Stomach (tissue), 8 donors: ENCODE measurements at regions not wholly inside any gene's neighbourhood (a gene's known extent, or its start where the extent isn't known, plus 50 kb on each side); places are given as distances from the start of the nearest gene placed in this dataset.

Experiments
- DNase-seq, 2 donors: peaks; one replicate each; pipeline versions ENCODE4 v3.0.0 to v3.0.0-alpha.2; 2013 to 2019
- H3K27ac ChIP-seq, 5 donors: fragments of 200-600 bp in 4 of 5; sonication (generic) in 4 of 5; one replicate each; pipeline ENCODE4 v1.5.1; 2013 to 2019; ENCODE audit warnings: mild to moderate bottlenecking in 1 of 5, moderate library complexity in 1 of 5
- H3K27me3 ChIP-seq, 3 donors: fragments of 200-600 bp; sonication (generic); one replicate each; pipeline ENCODE4 v1.5.1; 2017 to 2019; ENCODE audit warnings: mixed run types in 1 of 3
- H3K36me3 ChIP-seq, 4 donors: fragments of 200-600 bp; sonication (generic); 1 replicate in 3 of 4; 2 replicates in 1 of 4; pipeline ENCODE4 v1.5.1; 2016 to 2019
- H3K4me1 ChIP-seq, 4 donors: fragments of 200-600 bp; sonication (generic); one replicate each; pipeline ENCODE4 v1.5.1; 2016 to 2019
- H3K4me3 ChIP-seq, 4 donors: fragments of 200-600 bp; sonication (generic) in 3 of 4; one replicate each; pipeline ENCODE4 v1.5.1; 2016 to 2019; ENCODE audit warnings: mild to moderate bottlenecking in 1 of 4
- H3K9me3 ChIP-seq, 4 donors: fragments of 200-600 bp; sonication (generic); one replicate each; pipeline ENCODE4 v1.5.1; 2016 to 2019
- CTCF ChIP-seq, 7 experiments: fragments of 450-650 bp in 4 of 7; fragments of 200-600 bp in 3 of 7; sonication (generic) in 3 of 7; IDR thresholded peaks; one replicate each; pipeline ENCODE4 v1.5.1; 2016 to 2019; ENCODE audit warnings: antibody characterized with exemption in 7 of 7, control low read depth in 2 of 7, mild to moderate bottlenecking in 1 of 7
- EP300 ChIP-seq: sonication (generic); formaldehyde crosslinking; IDR thresholded peaks from one replicate; pipeline ENCODE4 v1.6.1; 2017; ENCODE audit warnings: antibody characterized with exemption
- POLR2A ChIP-seq, 4 donors: fragments of 450-650 bp; IDR thresholded peaks; one replicate each; pipeline ENCODE4 v1.6.1; 2016; ENCODE audit warnings: antibody characterized with exemption in 4 of 4, control low read depth in 2 of 4, mild to moderate bottlenecking in 1 of 4, moderate library complexity in 1 of 4
- POLR2AphosphoS5 ChIP-seq, 3 donors: sonication (generic); formaldehyde crosslinking; IDR thresholded peaks; one replicate each; pipeline ENCODE4 v1.6.1; 2016; ENCODE audit warnings: antibody characterized with exemption in 3 of 3
- WGBS, 5 donors: extraction: QIAGEN DNeasy Blood & Tissue Kit in 3 of 5; methylation state at CpG; one replicate each; pipeline versions ENCODE4 v1.1.5 to v1.1.7; 2013 to 2018; 5-methylcytosine and 5-hydroxymethylcytosine counted together
- intact Hi-C: fragments of 100-400 bp; cut with DNase I; formaldehyde crosslinking; loops from one replicate; pipeline ENCODE4 v1.15.1; 2023; ENCODE audit warnings: low total_unique reads
- donor health status: healthy with polysubstance abuse.
- donor health status: Bipolar disorder and iron deficiency.
- donor health status: healthy.

DNA sequence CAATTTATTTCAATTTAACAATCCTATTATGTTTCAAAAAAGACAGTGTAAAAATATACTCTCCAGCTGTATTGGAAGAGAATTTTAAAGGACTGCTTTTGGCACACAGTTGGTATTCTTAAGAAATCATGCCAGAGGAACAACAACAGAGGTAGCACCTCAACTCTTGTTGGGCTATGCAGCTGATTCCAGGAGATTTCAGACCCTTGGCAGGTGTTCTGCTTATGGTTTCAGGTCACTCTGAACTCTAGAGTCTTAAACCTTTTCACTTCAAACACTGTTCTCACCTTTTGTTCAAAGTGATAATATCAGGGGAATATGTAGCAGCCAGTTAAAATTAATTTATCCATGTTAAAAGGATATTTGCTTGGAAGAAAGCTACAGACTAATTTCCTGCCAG lies 160.1 kb downstream of the PFKFB3 start:
- TF ChIP-seq POLR2AphosphoS5 (IDR thresholded peaks at IDR 0.05) (no peak), POLR2A (IDR thresholded peaks at IDR 0.05) (no peak)
- no peak for DNase-seq

DNA sequence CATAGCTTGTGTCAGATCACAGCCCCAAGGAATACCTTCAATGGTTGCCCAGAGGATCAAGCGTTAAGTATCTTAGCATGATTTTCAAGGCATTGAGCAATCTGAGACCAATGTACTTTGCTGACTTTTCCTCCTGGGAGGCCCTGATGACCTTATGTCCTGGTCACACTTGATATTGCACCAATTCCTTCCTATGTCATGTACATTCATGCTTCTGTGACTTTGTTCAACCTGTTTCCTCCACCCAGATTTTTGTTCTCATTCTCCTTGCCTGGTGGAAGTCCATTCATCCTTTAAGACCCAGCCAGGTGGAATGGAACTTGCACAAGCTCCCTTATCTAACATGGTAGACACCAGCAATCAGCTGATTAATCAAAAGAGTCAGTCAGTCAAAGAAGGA lies 160.8 kb downstream of the PFKFB3 start:
- no peaks in the 10 kb centered on the region for H3K36me3 ChIP-seq
- TF ChIP-seq EP300 (no peak), POLR2AphosphoS5 (IDR thresholded peaks at IDR 0.05) (peak in 2 of 3 donors; percentile 44 to 74), POLR2A (IDR thresholded peaks at IDR 0.05) (no peak), CTCF (IDR thresholded peaks at IDR 0.05) (no peak)
- H3K27me3 ChIP-seq, result no peaks in the 10 kb centered on the region
- DNase-seq, result no peak
- peaks cover 0 to 7% (median 0%) of the 10 kb centered on the region in 4 donors for H3K9me3 ChIP-seq
- peak overlapping the region in 2 of 5 donors; percentile 14 to 21 for H3K27ac ChIP-seq
- peaks cover 0 to 34% (median 8%) of the 10 kb centered on the region in 4 donors for H3K4me1 ChIP-seq
- 0 to 83% (median 37%) methylated on average over 1 of the region's 1 CpG for WGBS, 5 donors
- no peak overlapping the region for H3K4me3 ChIP-seq
- intact Hi-C loops, result no loop called here

More for the DNA sequence above, 160.1 kb downstream of the PFKFB3 start:
- Histone ChIP-seq H3K36me3 (no peaks in the 10 kb centered on the region), H3K4me3 (no peak overlapping the region), H3K4me1 (peaks cover 0 to 34% (median 8%) of the 10 kb centered on the region in 4 donors), H3K27me3 (no peaks in the 10 kb centered on the region), H3K27ac (peak overlapping the region in 2 of 5 donors; percentile 14 to 21), H3K9me3 (peaks cover 0 to 7% (median 0%) of the 10 kb centered on the region in 4 donors)
- intact Hi-C loops, result no loop called here

DNA sequence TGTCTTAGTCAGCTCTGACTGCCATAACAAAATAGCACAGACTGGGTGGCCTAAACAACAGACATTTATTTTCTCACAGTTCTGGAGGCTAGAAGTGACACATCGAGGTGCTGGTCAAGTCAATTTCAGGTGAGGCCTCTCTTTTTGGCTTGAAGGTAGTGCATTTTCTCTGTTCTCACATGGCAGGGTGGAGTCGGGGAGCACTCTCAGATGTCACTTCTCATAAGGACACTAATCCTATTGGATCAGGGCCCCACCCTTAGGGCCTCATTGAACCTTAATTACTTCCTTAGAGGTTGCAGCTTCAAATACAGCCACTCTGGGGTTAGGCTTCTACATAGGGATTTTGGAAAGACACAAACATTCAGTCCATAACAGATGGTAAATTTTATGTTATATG lies 161.6 kb downstream of the PFKFB3 start:
- H3K4me1 ChIP-seq, result peaks cover 0 to 34% (median 8%) of the 10 kb centered on the region in 4 donors
- H3K27me3 ChIP-seq, result no peaks in the 10 kb centered on the region
- no peak overlapping the region for H3K4me3 ChIP-seq
- peak overlapping the region in 2 of 5 donors; percentile 13 to 21 for H3K27ac ChIP-seq
- peaks cover 0 to 7% (median 0%) of the 10 kb centered on the region in 4 donors for H3K9me3 ChIP-seq
- no peaks in the 10 kb centered on the region for H3K36me3 ChIP-seq
- intact Hi-C loops, result no loop called here
- TF ChIP-seq CTCF (IDR thresholded peaks at IDR 0.05) (no peak), POLR2AphosphoS5 (IDR thresholded peaks at IDR 0.05) (no peak), POLR2A (IDR thresholded peaks at IDR 0.05) (no peak), EP300 (no peak)
- 87 to 99% (median 96%) methylated on average over 2 of the region's 2 CpGs for WGBS, 5 donors
- DNase-seq, result no peak

GRCh38 chr10:6364893-6365292 lies 162.2 kb downstream of the PFKFB3 start:
- Histone ChIP-seq H3K9me3 (peaks cover 0 to 7% (median 0%) of the 10 kb centered on the region in 4 donors), H3K4me3 (no peak overlapping the region), H3K4me1 (peaks cover 0 to 34% (median 8%) of the 10 kb centered on the region in 4 donors), H3K36me3 (no peaks in the 10 kb centered on the region), H3K27ac (peak overlapping the region in 4 of 5 donors; percentile 14 to 55 (median 34)), H3K27me3 (no peaks in the 10 kb centered on the region)
- intact Hi-C loops, result no loop called here
- 42 to 62% (median 44%) methylated on average over 3 of the region's 3 CpGs for WGBS, 5 donors
- DNase-seq, result no peak
- TF ChIP-seq POLR2A (IDR thresholded peaks at IDR 0.05) (no peak), CTCF (IDR thresholded peaks at IDR 0.05) (no peak), POLR2AphosphoS5 (IDR thresholded peaks at IDR 0.05) (no peak), EP300 (no peak)

- no peaks in the 10 kb centered on the region for H3K27me3 ChIP-seq
- no peak overlapping the region for H3K4me3 ChIP-seq
- TF ChIP-seq CTCF (IDR thresholded peaks at IDR 0.05), result no peak
- peak in 2 of 3 donors; percentile 42 to 72 for TF ChIP-seq POLR2AphosphoS5 (IDR thresholded peaks at IDR 0.05)
- no peak for TF ChIP-seq POLR2A (IDR thresholded peaks at IDR 0.05)
- TF ChIP-seq EP300, result no peak
- no peaks in the 10 kb centered on the region for H3K36me3 ChIP-seq
- DNase-seq, result peak in 1 of 2 donors; percentile 74
- WGBS, 5 donors, result 19 to 49% (median 46%) methylated on average over 4 of the region's 4 CpGs
- peak overlapping the region in 3 of 5 donors; percentile 28 to 55 (median 32) for H3K27ac ChIP-seq
- H3K9me3 ChIP-seq, result peaks cover 0 to 4% (median 0%) of the 10 kb centered on the region in 4 donors
- peaks cover 0 to 34% (median 8%) of the 10 kb centered on the region in 4 donors for H3K4me1 ChIP-seq
- intact Hi-C loops, result no loop called here
Observed at GRCh38 chr10:6365384-6365783, 162.7 kb downstream of the PFKFB3 start.
